D341Med (cell line): ENCODE measurements at regions not wholly inside any gene's neighbourhood (a gene's known extent, or its start where the extent isn't known, plus 50 kb on each side); places are given as distances from the start of the nearest gene placed in this dataset.

Experiments
- DNase-seq: peaks from one replicate; pipeline ENCODE4 v3.0.0; 2012; ENCODE audit warnings: low spot score

DNA sequence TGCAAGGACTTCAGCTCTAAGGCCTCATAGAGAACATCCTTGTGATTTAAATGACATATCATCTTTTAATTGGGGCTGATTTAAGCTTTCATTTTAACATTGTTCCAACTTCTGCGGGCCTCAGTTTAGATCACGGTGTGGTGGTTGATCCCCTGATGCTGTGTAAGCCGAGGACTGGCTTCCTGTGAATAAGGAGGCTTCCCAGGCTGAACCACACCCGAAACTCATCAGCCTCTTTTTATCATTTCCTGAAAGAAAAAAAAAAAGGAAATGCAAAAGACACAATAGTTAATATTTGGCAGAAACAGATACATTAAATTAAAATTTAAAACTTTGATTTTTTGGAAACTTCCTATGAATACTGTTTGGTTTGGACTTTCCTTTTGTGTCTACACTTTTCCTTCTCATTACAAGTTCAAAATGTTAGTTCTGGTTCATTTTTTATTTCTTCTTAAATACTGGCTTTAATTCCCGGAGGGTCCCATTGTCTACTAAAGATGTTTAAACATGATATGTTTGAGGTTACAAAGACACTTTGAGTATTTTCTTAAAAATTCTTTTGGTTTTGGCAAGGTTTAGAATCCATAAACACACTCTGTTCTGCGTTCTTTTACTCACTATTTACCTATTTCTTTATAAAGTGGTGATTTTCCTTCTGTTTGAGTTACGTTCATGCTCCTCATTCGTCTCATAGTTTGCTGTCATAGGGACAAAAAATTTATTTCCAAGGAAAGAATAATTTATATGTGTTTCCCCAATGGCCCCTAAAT is 230.0 kb upstream of the SULF2 start:
- no peak for DNase-seq

DNA sequence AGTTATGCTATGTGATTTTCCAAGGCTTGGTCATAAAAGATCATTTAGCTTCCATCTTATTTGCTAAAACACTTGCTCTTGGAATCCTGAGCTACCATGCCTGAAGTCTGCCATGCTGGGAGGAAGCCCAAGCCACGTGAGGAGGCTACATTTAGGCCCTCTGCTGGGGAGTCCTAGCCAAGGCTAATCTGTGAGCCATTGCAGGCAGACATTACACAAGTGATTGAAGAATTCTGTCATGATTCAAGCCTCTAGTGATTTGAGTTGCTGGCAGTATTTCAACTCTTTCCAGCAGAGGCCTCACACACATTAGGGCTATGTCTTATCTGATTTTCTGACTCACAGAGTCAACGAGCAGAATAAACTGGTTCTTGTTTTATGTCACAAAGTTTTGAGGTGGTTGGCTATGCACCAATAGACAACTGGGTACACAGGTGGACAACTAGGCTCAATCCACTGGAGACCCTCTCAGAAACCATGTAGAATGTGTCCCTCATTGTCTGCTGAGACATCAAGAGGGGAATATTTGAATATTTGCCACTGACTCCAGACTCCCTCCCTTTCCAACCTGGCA is 227.2 kb upstream of the SULF2 start:
- DNase-seq = no peak

DNA sequence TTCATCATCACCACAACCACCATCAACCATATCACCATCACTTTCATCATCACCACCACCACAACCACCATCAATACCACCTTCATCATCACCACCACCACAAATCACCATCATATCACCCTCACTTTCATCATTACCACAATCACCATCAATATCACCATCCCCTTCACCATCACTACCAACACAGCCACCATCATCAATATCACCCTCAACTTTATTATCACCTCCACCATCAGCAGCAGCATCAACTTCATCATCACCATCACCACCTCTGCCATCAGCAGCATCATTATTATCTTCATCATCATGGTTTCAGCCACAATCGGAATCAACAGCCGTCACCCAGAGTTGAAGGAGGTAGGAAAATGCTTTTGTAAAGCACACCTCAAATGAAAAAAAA is 225.7 kb upstream of the SULF2 start:
- DNase-seq = no peak

DNA sequence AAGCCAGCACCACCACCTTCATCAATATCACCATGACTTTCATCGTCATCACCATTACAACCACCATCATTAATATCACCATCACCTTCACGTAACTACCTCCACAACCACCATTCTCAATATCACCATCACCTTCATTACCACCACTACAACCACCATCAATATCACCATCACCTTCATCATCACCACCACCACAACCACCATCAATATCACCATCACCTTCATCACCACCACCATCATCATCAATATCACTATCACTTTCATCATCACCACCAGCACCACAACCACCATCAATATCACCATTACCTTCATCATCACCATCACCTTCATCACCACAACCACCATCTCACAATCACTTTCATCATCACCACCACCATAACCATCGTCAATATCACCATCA is 225.3 kb upstream of the SULF2 start:
- DNase-seq = no peak

DNA sequence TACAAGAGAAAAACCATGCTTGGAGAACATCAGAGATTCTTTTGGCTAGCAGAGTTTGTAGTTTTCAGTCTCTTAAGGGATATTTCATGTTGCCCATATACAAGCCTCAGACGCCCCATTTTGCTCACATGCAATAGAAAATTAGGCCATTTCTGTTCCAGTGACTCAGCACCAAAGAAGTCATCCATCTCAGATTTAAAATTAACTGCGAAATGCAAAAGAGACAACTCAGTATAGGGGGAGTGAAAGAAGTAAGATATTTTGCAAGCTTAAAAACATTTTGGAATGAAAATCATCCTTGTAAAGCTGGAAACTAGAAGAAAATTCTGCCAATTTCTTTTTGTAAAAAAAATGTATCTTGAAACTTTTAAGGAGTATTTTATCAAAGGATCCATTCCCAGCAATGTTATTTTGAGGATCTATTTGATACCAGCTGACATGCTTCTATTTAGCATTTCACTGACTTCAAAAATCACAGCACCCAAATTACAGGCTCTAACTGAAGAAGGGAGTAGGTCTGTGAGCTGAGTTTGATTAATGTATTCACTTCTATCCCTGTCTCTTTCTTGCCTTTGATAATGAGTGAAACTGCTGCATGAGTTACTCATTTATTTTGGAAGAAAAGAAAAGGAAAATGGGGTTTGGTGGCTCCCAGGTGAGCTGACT is 223.7 kb upstream of the SULF2 start:
- no peak for DNase-seq

DNA sequence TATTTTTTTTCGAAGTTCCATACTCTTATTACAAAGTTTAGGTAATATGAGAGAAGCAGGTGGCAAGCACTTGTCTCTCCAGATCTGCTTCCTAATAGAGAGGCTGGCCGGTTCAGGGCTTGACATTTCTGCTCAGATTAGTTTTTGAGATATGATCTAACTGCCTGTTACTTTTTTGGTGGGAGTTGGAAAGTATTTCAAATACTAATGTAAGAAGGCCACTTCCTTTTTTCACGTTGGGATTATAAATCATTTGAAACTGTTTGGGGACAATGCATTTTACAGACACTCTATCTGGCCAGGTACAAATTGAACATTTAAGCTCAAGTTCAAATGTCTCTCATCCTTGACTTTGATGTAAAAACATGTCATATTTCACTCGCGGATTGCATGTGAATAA is 222.1 kb upstream of the SULF2 start:
- DNase-seq = no peak

DNA sequence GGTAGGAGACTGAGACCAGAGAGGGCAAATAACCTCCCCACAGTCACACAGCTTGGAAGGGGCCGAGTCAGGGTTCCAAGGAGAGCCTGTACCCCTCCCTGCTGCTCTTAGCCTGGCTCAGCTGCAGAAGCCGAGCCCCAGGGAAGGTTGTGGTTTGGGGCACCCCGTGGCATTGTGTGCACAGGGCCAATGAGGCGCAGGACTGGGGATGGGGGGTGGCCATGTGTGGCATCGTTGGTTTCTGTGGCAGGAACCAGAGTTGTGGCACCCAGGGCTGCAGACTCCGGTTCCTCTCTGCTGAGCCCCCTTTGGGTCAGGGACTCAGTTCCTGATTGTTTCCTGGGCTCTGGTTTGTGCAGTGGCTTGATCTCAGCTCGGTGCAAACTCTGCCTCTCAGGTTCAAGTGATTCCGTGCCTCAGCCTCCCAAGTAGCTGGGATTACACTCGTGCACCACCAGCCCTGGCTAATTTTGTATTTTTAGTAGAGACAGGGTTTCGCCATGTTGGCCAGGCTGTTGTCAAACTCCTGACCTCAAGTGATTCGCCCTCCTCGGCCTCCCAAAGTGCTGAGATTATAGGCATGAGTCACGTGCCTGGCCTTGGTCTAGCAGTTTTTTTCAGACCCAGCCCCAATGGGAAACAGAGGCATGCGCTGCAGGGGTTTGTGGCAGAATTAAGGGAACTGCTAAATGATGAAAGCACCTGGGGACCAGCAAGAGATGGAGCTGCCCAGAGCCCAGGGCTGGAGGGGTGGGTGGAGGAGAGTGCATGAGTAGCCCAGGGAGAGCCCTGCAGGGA is 221.0 kb upstream of the SULF2 start:
- DNase-seq = no peak

DNA sequence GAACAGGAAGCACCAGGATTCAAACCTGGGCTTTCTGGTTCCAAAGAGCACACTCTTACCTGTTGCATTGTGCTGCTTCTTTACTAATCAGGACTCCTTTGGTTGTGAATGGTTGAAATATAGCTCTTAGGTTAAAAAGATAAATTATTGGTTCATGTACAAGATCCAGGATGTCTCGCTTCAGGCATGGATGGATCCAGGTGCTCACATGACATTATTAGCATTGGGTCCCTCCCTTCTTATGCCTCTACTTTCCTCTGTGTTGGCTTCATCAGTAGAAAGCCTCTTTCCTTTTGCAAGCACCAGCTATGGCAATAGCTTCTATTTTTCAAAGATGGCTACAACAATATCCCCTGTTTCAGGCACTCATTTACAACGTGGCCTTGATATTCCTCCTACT is 217.7 kb upstream of the SULF2 start:
- DNase-seq = no peak

DNA sequence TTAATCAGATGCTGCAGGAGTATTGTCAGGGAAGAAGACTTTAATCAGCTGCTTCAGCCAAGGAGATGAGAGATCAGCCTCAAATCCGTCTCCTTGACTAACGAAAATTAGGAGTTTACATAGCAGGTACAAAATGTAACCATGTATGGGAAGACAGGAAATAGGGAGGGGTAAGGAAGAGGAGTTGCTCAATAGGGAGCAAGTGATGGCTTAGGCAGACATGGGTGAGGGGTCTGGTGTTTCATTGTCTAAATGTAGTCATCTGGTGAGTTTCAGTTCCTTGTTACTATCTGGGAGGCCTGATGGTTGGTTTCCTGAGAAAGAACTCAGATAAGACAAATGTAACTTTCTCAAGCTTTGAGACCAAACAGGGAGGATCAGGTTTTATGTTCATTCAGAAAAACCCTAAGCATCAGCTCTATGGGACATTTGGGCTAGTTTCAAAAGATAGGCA is 217.3 kb upstream of the SULF2 start:
- no peak for DNase-seq

DNA sequence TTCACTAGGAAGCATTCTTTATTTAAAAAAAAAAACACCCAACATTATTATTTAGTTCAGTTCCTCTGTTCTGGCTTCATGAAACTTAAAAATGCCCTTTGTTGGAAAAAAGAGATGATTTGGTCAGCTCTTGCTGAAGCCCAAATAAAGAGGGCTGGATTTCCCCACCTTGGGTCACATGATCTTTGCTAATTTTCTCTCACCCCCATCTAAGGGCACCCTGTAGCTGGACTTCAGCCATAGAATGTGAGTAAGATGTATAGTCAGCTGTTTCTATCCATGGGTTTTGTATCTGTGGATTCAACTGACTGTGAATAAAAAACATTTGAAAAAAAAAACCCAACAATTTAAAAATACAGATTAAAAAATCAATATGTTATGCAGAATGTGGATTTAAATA is 213.9 kb upstream of the SULF2 start:
- no peak for DNase-seq

DNA sequence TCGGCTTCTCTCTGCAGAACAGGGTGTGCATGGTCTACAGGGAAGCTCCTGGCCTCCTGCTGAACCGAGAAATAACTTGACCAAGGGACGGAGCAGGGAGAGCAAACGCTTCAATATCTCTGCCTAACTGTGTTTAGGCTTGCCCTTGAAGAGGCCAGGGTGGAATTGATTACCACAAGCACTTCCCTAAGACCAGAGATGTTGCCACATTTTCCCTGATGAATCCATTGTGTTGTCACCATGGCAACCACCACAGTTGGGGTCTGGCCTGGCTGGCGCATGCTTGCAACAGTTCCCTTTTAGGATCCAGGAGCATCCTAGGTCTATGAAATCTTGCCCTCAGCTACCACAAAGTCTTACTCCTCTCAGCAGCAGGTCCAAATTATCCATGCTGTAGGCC is 213.5 kb upstream of the SULF2 start:
- no peak for DNase-seq

DNA sequence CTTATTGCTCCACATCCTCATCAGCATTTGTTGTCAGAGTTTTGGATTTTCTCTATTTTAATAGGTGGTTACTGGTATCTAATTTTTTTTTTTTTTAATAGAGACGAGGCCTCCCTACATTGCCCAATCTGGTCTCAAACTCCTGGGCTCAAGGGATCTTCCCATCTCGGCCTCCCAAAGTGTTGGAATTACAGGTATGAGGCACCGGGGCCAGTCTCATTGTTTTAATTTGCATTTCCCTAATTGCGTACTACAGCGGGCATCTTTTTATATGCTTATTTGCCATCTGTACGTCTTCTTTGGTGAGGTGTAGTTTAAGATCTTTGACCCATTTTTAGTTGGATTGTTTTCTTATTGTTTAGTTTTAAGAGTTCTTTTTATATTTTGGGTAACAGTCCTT is 210.4 kb upstream of the SULF2 start:
- DNase-seq = no peak

DNA sequence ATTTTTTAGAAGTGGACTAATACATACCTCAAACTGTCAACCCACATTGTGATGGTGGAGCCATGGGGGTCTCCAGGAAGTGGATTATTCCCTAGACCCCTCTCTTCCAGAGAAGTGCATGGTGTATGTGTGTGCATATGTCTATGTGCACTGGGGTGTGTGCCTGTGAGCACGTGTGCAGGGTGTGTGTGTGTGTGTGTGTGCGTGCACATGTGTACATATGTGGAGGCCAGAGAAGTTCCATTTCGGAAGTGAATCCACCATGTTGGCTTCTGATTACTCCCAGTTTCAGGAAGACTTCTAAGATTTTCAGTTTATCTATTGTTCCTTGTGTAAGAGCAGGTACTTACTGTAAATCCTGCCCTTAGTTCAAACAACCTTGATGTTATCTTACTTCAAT is 208.5 kb upstream of the SULF2 start:
- no peak for DNase-seq

DNA sequence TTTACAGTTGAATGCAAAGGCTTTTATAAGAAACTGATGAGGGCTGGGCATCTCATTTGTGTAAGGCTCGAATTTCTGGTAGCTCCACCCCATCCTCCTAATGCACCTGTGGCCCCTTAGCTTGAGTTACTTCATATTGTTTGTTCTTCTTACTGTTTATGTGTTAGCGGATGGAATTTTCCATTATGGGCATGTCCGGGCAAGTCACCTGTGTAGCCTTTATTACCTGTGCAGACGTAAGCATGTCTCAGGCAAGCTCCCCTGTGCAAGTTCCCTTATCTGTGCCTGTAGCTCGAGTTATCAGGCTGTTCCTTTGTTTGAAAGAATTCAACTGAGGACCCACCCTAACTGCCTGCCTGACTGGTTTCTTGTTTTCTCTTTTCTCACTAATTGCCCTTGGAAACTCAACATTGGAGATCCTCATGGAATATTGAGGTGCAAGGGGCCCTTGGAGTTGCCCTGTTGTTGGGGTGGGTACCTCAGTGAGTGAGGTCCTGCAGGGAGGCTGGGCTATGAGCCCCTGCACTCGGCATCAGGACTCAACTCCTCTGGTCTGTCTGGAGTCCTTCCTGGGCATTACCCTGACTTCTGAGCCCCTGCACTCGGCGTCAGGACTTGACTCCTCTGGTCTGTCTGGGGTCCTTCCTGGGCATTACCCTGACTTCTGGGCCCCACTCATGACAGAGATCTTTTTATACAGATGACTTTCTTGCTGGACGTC is 207.9 kb upstream of the SULF2 start:
- DNase-seq = no peak

DNA sequence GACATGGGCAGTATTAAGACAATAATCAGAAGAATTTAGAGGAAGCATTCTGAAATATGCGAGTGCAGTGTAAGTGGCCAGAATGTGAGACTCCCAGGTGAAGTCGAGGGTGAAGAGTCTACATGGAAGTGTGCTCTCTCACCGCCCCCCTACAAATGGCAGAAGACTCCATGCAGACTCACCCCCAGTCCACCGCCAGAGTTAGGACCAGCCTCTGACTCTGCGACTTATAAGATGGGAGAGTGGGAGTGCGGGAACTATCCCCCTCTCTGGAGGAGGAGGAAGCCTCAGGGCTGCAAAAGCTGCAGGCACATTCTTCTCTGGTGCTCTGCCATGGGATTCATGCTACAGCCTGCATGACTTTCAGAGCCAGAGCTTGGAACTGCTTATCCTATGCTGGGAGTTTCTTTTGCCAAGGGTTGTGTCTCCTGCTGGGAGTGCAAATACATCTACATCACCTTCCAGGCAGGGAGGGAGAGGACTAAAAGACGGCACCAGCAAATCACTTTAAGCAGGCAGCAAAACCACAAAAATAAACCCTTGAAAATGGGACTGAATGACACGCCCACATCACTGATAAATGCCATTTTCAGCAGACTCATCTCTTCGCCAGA is 206.7 kb upstream of the SULF2 start:
- DNase-seq = no peak

DNA sequence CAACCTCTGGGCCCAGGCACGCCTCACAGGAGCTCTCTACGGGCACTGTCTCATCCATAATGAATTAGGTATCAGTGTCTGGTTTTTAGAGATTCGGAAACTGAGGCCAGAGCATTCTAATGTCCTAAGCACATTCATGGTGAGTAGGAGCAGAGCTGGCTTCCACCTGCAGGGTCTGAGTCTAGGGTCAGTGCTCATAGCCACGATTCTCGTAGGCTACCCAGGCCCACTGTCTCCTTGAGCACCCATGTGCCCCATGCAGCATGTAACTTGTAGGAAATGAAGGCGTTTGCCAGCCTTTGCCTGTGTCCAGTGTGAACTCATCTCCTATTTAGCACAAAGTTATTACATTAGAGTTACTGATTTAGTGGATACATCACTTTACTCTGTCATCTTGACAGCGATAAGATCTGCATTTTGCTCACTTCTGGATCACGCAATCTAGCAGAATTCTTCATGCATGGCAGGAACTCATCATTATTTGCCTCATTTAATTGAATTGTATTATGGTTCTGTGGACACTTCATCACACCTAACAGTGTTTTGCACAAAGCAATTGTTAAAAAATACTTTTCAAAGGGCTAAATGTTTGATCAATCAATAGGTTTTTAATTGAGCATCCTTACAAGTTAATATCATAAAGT is 205.3 kb upstream of the SULF2 start:
- DNase-seq = no peak

DNA sequence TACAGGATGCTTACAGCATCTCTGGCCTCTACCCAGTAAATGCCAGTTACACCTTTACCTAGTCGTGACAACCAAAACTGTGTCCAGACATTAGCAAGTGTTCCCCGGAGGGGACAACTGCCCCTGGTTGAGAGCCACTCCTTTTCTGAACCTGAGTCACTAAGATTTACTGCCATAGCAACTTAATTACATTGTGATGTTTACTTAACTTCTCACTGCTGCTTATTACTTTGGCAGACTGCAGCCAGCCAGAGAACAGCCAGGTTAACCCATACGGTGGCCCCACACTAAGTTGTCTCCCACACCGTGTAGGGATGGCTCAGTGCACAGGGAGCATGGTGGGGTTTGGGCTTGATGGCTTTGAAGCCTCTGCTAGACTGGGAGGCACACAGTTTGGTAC is 204.7 kb upstream of the SULF2 start:
- DNase-seq = no peak

DNA sequence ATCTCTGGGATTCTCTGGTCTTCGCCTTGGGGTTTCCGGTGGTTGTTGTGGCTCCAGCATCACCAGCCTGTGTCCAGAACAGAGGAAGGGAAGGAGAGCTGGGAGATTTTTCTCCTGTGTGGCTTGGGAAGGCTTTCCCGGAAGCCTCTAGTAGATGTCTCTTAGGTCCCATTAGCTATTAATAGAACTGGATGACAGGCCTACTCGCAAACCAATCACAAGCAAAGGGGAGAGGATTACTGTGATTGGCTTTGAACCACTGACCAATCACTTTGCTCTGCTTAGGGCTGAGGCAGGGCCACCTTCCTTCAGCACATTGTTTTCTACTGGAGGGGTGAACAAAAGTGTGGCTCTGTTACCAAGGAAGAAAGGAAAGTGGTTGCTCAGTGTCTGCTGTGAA is 203.4 kb upstream of the SULF2 start:
- DNase-seq = no peak

DNA sequence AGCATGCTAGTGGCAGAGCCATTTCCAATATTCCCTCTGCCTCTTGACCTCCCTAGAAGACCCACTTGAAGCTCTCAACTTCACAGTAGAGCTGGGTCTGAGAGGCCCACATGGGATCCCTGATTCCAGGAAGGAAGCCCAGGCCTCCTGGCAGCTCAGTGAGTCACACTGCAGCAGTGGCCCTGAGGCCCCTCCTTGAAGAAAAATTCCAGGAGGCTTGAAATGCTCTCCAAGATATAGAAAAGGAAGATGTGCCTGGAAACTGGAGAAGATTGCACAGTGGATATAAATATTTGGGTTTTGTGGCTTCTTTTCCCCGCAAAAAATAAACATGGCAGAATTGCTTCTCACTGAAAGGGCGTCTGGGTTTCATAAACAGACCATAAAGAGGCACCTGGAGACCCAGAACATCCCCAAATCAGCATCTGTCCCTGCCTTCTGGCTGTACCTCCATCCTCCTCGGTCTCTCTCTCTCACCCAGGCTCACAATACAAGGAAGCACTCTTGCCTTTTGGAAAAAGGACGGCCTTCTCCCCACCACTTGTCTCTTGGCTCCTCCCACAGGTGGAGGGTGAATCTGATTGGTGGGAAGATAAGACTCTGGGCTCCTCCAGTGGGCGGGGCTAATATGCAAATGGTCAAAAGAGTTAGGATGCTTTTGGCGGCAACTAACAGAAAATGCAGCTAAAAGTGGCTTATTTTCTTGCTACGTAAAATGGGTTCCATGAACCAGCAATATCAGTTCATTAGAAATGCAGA is 200.0 kb upstream of the SULF2 start:
- DNase-seq = no peak

DNA sequence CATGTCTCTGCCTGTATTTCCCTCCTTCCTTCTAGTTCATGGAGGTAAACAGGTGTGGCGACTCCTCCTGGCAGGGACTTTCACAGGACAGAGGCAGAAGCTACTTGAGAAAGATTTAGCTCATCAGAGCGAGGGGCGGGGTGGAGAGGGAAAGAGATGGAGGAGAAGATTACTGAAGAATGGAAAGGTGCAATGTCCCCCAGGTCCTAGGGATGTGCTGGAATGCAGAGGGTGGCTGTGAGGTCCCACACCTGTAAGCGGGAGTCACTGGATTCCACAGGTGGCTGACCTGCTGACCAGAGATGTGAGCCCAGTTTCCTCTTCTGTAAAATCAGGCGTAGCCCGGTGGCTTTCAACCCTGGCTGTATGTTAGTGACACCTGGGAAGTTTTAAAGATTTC is 199.2 kb upstream of the SULF2 start:
- DNase-seq = no peak
